SK-N-MC (cell line): ENCODE measurements at regions not wholly inside any gene's neighbourhood (a gene's known extent, or its start where the extent isn't known, plus 50 kb on each side); places are given as distances from the start of the nearest gene placed in this dataset.

Experiments
- EZH2 ChIP-seq: fragments of 200-600 bp; sonication (generic); IDR thresholded peaks from one replicate; pipeline ENCODE4 v1.6.1; 2017; ENCODE audit warnings: antibody characterized with exemption
- POLR2AphosphoS5 ChIP-seq: IDR thresholded peaks from 2 replicates; pipeline ENCODE4 v1.6.1; 2012; ENCODE audit warnings: mild to moderate bottlenecking, low read depth, low read length, borderline replicate concordance

DNA sequence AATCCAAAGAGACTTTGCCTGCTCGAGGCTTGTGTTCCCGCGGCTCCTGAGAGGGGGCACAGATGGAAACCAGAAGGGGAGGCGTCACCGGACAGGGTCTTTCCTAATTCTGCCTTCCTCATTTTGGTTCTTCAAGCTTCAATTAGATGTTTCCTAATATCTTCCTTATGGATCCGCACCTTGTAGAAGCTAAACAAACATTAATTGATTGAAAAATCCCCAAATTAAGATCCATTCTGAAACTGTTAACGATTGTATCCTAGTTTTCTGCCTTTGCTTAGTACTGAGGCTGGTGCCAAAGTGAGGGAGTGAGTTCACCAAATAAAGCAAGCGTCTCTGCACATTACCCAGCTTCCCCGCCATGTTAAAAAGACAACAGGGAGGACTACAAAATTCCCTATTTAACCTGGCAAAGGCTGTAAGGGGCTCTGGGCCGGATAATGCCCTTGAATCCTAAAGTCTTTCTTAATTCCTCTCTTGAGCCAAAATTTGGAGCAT is 123.2 kb downstream of the GPX5 start:
- TF ChIP-seq EZH2: no peak
- peak; percentile 54; the same call in 1 of the 2 replicates for TF ChIP-seq POLR2AphosphoS5
